ENCODE measurements at regions not wholly inside any gene's neighbourhood (a gene's known extent, or its start where the extent isn't known, plus 50 kb on each side); places are given as distances from the start of the nearest gene placed in this dataset.
A peak's percentile ranks its signal among the peaks of the same experiment; 100 is the strongest.
"Not testable (repeated sequence)": the region's sequence is repeated elsewhere in the genome, so short reads cannot be mapped to it uniquely, and the experiment has no call there.

GRCh38 chr2:194116861-194117260 lies 1540.2 kb upstream of the SLC39A10 start:
- no peak for DNase-seq (ENCODE audit: low read depth, low spot score)

GRCh38 chr2:194105358-194105757 lies 1551.7 kb upstream of the SLC39A10 start:
- DNase-seq (ENCODE audit: low read depth, low spot score) = no peak

GRCh38 chr2:194104687-194105086 lies 1552.3 kb upstream of the SLC39A10 start:
- no peak for DNase-seq (ENCODE audit: low read depth, low spot score)

- no peak for DNase-seq (ENCODE audit: low read depth, low spot score)
These were observed 1552.9 kb upstream of the SLC39A10 start for GRCh38 chr2:194103941-194104659.

GRCh38 chr2:194102546-194102945 lies 1554.5 kb upstream of the SLC39A10 start:
- no peak for DNase-seq (ENCODE audit: low read depth, low spot score)

- DNase-seq (ENCODE audit: low read depth, low spot score) = no peak
These were observed 1556.8 kb upstream of the SLC39A10 start for GRCh38 chr2:194100201-194100600.

GRCh38 chr2:194096402-194096801 lies 1560.6 kb upstream of the SLC39A10 start:
- no peak for DNase-seq (ENCODE audit: low read depth, low spot score)

- no peak for DNase-seq (ENCODE audit: low read depth, low spot score)
These were observed 1561.7 kb upstream of the SLC39A10 start for GRCh38 chr2:194095359-194095758.

GRCh38 chr2:194090251-194090905 lies 1566.6 kb upstream of the SLC39A10 start:
- no peak for DNase-seq (ENCODE audit: low read depth, low spot score)

GRCh38 chr2:194087089-194087958 lies 1569.7 kb upstream of the SLC39A10 start:
- peak; percentile 37 for DNase-seq (ENCODE audit: low read depth, low spot score)

GRCh38 chr2:194086129-194086528 lies 1570.9 kb upstream of the SLC39A10 start:
- DNase-seq (ENCODE audit: low read depth, low spot score) = no peak

GRCh38 chr2:194079989-194080388 lies 1577.0 kb upstream of the SLC39A10 start:
- DNase-seq (ENCODE audit: low read depth, low spot score) = no peak

GRCh38 chr2:194077366-194077765 lies 1579.7 kb upstream of the SLC39A10 start:
- DNase-seq (ENCODE audit: low read depth, low spot score) = no peak

GRCh38 chr2:194062401-194062800 lies 1594.6 kb upstream of the SLC39A10 start:
- no peak for DNase-seq (ENCODE audit: low read depth, low spot score)

GRCh38 chr2:194060269-194060668 lies 1596.8 kb upstream of the SLC39A10 start:
- DNase-seq (ENCODE audit: low read depth, low spot score) = no peak

GRCh38 chr2:194054313-194054712 lies 1602.7 kb upstream of the SLC39A10 start:
- no peak for DNase-seq (ENCODE audit: low read depth, low spot score)

GRCh38 chr2:194044321-194044720 lies 1612.7 kb upstream of the SLC39A10 start:
- DNase-seq (ENCODE audit: low read depth, low spot score) = no peak

- not testable (repeated sequence) for DNase-seq (ENCODE audit: low read depth, low spot score)
These were observed 1635.9 kb upstream of the SLC39A10 start for GRCh38 chr2:194021130-194021529.

GRCh38 chr2:194020155-194020554 lies 1636.9 kb upstream of the SLC39A10 start:
- DNase-seq (ENCODE audit: low read depth, low spot score) = no peak

- no peak for DNase-seq (ENCODE audit: low read depth, low spot score)
These were observed 1641.3 kb upstream of the SLC39A10 start for GRCh38 chr2:194015751-194016150.

- DNase-seq (ENCODE audit: low read depth, low spot score) = no peak
These were observed 1642.4 kb upstream of the SLC39A10 start for GRCh38 chr2:194014639-194015038.

GRCh38 chr2:194004590-194005206 lies 1652.3 kb upstream of the SLC39A10 start:
- no peak for DNase-seq (ENCODE audit: low read depth, low spot score)
